Mammary epithelial cell (primary cell): ENCODE measurements at regions not wholly inside any gene's neighbourhood (a gene's known extent, or its start where the extent isn't known, plus 50 kb on each side); places are given as distances from the start of the nearest gene placed in this dataset.

ENCODE experiments used
- EZH2 ChIP-seq: IDR thresholded peaks from 2 replicates; pipeline ENCODE4 v1.6.1; 2012; ENCODE audit warnings: low read length, inconsistent platforms, borderline replicate concordance
- TF ChIP-seq, protein P1 (sequence below), 2 donors: IDR thresholded peaks in 1 of 2; conservative IDR thresholded peaks in 1 of 2; 2 replicates each; pipeline ENCODE4 v1.5.1; 2011 to 2012; ENCODE audit warnings: inconsistent platforms in 2 of 2, low read length in 2 of 2, mild to moderate bottlenecking in 2 of 2, control low read depth in 1 of 2, low read depth in 1 of 2; ENCODE audit not compliant: insufficient read depth in 1 of 2; ENCODE audit errors: extremely low read depth in 1 of 2

- TF ChIP-seq, protein P1, sequence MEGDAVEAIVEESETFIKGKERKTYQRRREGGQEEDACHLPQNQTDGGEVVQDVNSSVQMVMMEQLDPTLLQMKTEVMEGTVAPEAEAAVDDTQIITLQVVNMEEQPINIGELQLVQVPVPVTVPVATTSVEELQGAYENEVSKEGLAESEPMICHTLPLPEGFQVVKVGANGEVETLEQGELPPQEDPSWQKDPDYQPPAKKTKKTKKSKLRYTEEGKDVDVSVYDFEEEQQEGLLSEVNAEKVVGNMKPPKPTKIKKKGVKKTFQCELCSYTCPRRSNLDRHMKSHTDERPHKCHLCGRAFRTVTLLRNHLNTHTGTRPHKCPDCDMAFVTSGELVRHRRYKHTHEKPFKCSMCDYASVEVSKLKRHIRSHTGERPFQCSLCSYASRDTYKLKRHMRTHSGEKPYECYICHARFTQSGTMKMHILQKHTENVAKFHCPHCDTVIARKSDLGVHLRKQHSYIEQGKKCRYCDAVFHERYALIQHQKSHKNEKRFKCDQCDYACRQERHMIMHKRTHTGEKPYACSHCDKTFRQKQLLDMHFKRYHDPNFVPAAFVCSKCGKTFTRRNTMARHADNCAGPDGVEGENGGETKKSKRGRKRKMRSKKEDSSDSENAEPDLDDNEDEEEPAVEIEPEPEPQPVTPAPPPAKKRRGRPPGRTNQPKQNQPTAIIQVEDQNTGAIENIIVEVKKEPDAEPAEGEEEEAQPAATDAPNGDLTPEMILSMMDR (conservative IDR thresholded peaks at IDR 0.05 in 1 of 2, IDR thresholded peaks at IDR 0.05 in 1 of 2; ENCODE audit: extremely low read depth in 1 of 2, insufficient read depth in 1 of 2, low read depth in 1 of 2, low read length in 2 of 2), result no peak
- no peak for TF ChIP-seq EZH2
Measured at GRCh38 chr4:122305853-122306252, 73.0 kb upstream of the ADAD1 start.
